HG03064 (cell line): ENCODE measurements at regions not wholly inside any gene's neighbourhood (a gene's known extent, or its start where the extent isn't known, plus 50 kb on each side); places are given as distances from the start of the nearest gene placed in this dataset.

ENCODE experiments used
- ATAC-seq: cut with Tn5 transposase; IDR thresholded peaks from one replicate; pipeline ENCODE4 v1.9.1; 2021; ENCODE audit warnings: low read depth; ENCODE audit not compliant: unreplicated experiment

GRCh38 chr16:86285938-86286921, 224.1 kb upstream of the FOXF1 start:
- no peak for ATAC-seq

GRCh38 chr16:86286991-86287663, 223.2 kb upstream of the FOXF1 start:
- ATAC-seq, result no peak

GRCh38 chr16:86287664-86288201, 222.6 kb upstream of the FOXF1 start:
- ATAC-seq, result no peak

GRCh38 chr16:86288716-86289294, 221.5 kb upstream of the FOXF1 start:
- no peak for ATAC-seq

GRCh38 chr16:86289304-86289703, 221.0 kb upstream of the FOXF1 start:
- ATAC-seq, result no peak

GRCh38 chr16:86289907-86290306, 220.4 kb upstream of the FOXF1 start:
- ATAC-seq, result no peak

GRCh38 chr16:86291491-86291890, 218.8 kb upstream of the FOXF1 start:
- ATAC-seq, result no peak

GRCh38 chr16:86292171-86292775, 218.1 kb upstream of the FOXF1 start:
- no peak for ATAC-seq

GRCh38 chr16:86292942-86293341, 217.4 kb upstream of the FOXF1 start:
- no peak for ATAC-seq

GRCh38 chr16:86293906-86294305, 216.4 kb upstream of the FOXF1 start:
- no peak for ATAC-seq

GRCh38 chr16:86294535-86295196, 215.7 kb upstream of the FOXF1 start:
- ATAC-seq, result no peak

- no peak for ATAC-seq
Observed at GRCh38 chr16:86296256-86296655, 214.1 kb upstream of the FOXF1 start.

- no peak for ATAC-seq
Observed at GRCh38 chr16:86297391-86297790, 212.9 kb upstream of the FOXF1 start.

- ATAC-seq, result no peak
Observed at GRCh38 chr16:86297866-86298757, 212.2 kb upstream of the FOXF1 start.

- no peak for ATAC-seq
Observed at GRCh38 chr16:86298758-86299134, 211.6 kb upstream of the FOXF1 start.

GRCh38 chr16:86299882-86300610, 210.3 kb upstream of the FOXF1 start:
- ATAC-seq, result no peak

- ATAC-seq, result no peak
Observed at GRCh38 chr16:86300746-86301481, 209.4 kb upstream of the FOXF1 start.
